Gastrocnemius medialis (tissue), 4 donors: ENCODE measurements at regions not wholly inside any gene's neighbourhood (a gene's known extent, or its start where the extent isn't known, plus 50 kb on each side); places are given as distances from the start of the nearest gene placed in this dataset.
"Not testable (repeated sequence)": the region's sequence is repeated elsewhere in the genome, so short reads cannot be mapped to it uniquely, and the experiment has no call there.

ENCODE experiments used
- ATAC-seq, 2 donors: fragments of 150-250 bp; one replicate each; pipeline ENCODE4 v1.9.1; 2016
- DNase-seq, 2 donors: peaks; one replicate each; pipeline ENCODE4 v3.0.0-alpha.2; 2019
- H3K27ac ChIP-seq, 4 donors: fragments of 200-600 bp; sonication (generic); 1 replicate in 1 of 4; 2 replicates in 3 of 4; pipeline ENCODE4 v1.5.1; 2016 to 2018; ENCODE audit warnings: mild to moderate bottlenecking in 2 of 4, moderate library complexity in 1 of 4
- H3K27me3 ChIP-seq, 3 donors: fragments of 200-600 bp; sonication (generic) in 2 of 3; 1 replicate in 1 of 3; 2 replicates in 2 of 3; pipeline versions ENCODE4 v1.5.1 to v1.6.0; 2016 to 2019; ENCODE audit warnings: mild to moderate bottlenecking in 1 of 3, moderate library complexity in 1 of 3
- H3K36me3 ChIP-seq, 2 donors: fragments of 200-600 bp; sonication (generic) in 1 of 2; one replicate each; pipeline ENCODE4 v1.5.1; 2017 to 2018
- H3K4me1 ChIP-seq, 2 donors: fragments of 200-600 bp; sonication (generic) in 1 of 2; one replicate each; pipeline ENCODE4 v1.5.1; 2016 to 2017; ENCODE audit warnings: mild to moderate bottlenecking in 2 of 2
- H3K4me3 ChIP-seq, 4 donors: fragments of 200-600 bp; sonication (generic) in 3 of 4; 1 replicate in 1 of 4; 2 replicates in 3 of 4; pipeline ENCODE4 v1.5.1; 2016 to 2019; ENCODE audit warnings: mild to moderate bottlenecking in 2 of 4
- H3K9me3 ChIP-seq, 3 donors: fragments of 200-600 bp; sonication (generic) in 2 of 3; 1 replicate in 1 of 3; 2 replicates in 2 of 3; pipeline ENCODE4 v1.5.1; 2016 to 2019
- POLR2A ChIP-seq, 2 donors: fragments of 450-650 bp; IDR thresholded peaks; one replicate each; pipeline ENCODE4 v1.6.1; 2017; ENCODE audit warnings: antibody characterized with exemption in 2 of 2, mild to moderate bottlenecking in 2 of 2, moderate library complexity in 2 of 2
- in situ Hi-C, 4 donors: fragments of 200-750 bp; cut with MboI; loops; one replicate each; pipeline versions ENCODE4 v1.15.0 to v1.8.0; 2017; ENCODE audit warnings: low sequenced_read_pairs in 4 of 4
- intact Hi-C: fragments of 100-400 bp; cut with DNase I; formaldehyde crosslinking; loops from one replicate; pipeline ENCODE4 v1.15.1; 2023; ENCODE audit warnings: low total_unique reads
- TF ChIP-seq, protein P1 (sequence below), 5 experiments: fragments of 450-650 bp in 3 of 5; fragments of 200-600 bp in 2 of 5; sonication (generic) in 2 of 5; IDR thresholded peaks in 4 of 5; conservative IDR thresholded peaks in 1 of 5; 1 replicate in 4 of 5; 2 replicates in 1 of 5; pipeline ENCODE4 v1.5.1; 2016 to 2019; ENCODE audit warnings: antibody characterized with exemption in 5 of 5, mild to moderate bottlenecking in 3 of 5, moderate library complexity in 3 of 5

DNA sequence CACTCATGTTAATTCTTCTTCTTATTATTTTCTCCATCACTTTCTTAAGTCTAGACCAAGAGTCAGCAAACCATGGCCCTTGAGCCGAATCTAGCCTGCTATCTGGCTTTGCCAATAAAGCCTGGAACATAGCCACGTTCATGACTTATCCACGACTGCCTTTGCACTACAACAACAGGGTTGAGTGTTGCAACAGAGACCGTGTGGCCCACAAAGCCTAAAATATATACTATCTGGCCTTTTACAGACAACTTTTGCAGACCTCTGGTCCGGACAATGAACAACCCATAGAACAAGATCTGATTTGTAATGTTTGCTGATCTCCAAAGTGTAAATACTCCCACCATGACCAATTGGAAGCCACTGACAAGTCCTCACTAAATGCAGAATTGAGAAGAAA lies 140.5 kb upstream of the CDYL start:
- peaks cover 16 to 19% of the 10 kb centered on the region in 2 donors for H3K4me1 ChIP-seq
- H3K4me3 ChIP-seq: no peak overlapping the region
- no peaks in the 10 kb centered on the region for H3K27me3 ChIP-seq
- in situ Hi-C loops: no loop called here
- no peak overlapping the region for H3K27ac ChIP-seq
- TF ChIP-seq, protein P1, sequence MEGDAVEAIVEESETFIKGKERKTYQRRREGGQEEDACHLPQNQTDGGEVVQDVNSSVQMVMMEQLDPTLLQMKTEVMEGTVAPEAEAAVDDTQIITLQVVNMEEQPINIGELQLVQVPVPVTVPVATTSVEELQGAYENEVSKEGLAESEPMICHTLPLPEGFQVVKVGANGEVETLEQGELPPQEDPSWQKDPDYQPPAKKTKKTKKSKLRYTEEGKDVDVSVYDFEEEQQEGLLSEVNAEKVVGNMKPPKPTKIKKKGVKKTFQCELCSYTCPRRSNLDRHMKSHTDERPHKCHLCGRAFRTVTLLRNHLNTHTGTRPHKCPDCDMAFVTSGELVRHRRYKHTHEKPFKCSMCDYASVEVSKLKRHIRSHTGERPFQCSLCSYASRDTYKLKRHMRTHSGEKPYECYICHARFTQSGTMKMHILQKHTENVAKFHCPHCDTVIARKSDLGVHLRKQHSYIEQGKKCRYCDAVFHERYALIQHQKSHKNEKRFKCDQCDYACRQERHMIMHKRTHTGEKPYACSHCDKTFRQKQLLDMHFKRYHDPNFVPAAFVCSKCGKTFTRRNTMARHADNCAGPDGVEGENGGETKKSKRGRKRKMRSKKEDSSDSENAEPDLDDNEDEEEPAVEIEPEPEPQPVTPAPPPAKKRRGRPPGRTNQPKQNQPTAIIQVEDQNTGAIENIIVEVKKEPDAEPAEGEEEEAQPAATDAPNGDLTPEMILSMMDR (IDR thresholded peaks at IDR 0.05 in 4 of 5, conservative IDR thresholded peaks at IDR 0.05 in 1 of 5): no peak
- no peak for TF ChIP-seq POLR2A (IDR thresholded peaks at IDR 0.05)
- ATAC-seq: no peak
- intact Hi-C loops: no loop called here
- no peaks in the 10 kb centered on the region for H3K36me3 ChIP-seq
- no peak for DNase-seq
- peaks cover 0 to 2% (median 0%) of the 10 kb centered on the region in 3 donors for H3K9me3 ChIP-seq

DNA sequence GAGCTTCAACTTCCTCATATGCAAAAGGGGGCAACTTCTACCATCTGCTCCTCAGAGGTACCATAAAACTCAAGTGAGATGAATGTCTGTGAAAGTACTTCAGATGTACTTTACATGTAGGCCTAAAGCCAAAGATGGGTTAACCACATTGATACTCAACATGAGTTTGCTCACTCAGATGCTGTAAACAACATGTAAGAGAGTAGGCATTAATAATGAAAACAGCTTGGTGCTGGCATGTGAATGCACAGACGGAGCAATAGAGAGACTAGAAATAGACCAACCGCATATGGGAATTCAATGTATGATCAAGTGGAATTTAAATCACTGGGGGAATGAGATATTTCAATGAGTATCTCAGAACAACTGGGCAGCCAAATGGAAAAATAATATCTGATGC lies 143.8 kb upstream of the CDYL start:
- Histone ChIP-seq H3K4me1 (peaks cover 16 to 17% of the 10 kb centered on the region in 2 donors), H3K27me3 (no peaks in the 10 kb centered on the region), H3K36me3 (no peaks in the 10 kb centered on the region), H3K9me3 (peaks cover 0 to 16% (median 6%) of the 10 kb centered on the region in 3 donors), H3K4me3 (no peak overlapping the region), H3K27ac (no peak overlapping the region)
- in situ Hi-C loops (no loop called here), intact Hi-C loops (no loop called here)
- ATAC-seq (no peak), DNase-seq (no peak)
- TF ChIP-seq POLR2A (IDR thresholded peaks at IDR 0.05): no peak
- TF ChIP-seq, protein P1 (IDR thresholded peaks at IDR 0.05 in 4 of 5, conservative IDR thresholded peaks at IDR 0.05 in 1 of 5): no peak

DNA sequence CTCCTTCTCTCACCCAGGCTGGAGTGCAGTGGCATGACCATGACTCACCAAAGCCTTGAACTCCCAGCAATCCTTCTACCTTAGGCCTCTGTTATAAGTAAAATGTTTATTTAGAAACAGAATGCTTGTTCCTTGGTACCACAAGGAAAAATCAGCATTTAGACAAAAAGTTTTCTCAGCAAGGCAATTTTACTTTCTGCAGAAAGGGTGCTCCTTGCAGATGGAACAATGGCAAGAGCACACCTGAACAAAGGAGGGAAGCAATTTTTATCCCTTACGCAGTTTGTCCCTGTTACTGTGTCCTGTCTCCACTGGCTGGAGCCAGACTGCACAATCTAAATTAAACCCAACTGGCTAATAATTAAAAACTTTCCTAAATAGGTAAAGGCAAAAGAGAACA lies 146.4 kb upstream of the CDYL start:
- H3K36me3 ChIP-seq, intact Hi-C loops, DNase-seq, in situ Hi-C loops, H3K27ac ChIP-seq, H3K27me3 ChIP-seq, H3K4me3 ChIP-seq, ATAC-seq, H3K4me1 ChIP-seq: not testable (repeated sequence)
- H3K9me3 ChIP-seq: peaks cover 0 to 16% (median 6%) of the 10 kb centered on the region in 3 donors

DNA sequence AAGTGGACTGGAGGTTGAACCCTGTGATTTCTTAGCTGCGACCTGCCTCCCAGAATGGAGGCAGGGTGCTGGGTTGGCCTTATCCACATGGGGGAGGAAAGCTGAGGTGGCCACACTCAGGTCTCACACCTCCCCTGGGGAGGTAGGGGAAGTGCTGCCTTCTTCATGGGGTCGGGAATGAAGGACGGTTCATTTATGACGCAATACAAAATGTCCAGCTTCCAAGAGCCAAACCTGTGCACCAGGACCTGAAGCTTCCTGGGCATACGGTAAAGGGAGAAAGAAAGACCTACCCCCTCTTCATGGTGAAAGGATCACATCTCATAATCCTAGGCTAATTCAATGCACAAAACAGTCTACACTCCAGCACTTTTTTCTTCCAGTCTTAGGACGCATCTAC lies 150.6 kb upstream of the CDYL start:
- Histone ChIP-seq H3K9me3 (peaks cover 0 to 12% (median 6%) of the 10 kb centered on the region in 3 donors), H3K27me3 (no peaks in the 10 kb centered on the region), H3K4me1 (no peaks in the 10 kb centered on the region), H3K36me3 (no peaks in the 10 kb centered on the region), H3K27ac (no peak overlapping the region), H3K4me3 (no peak overlapping the region)
- DNase-seq: no peak
- TF ChIP-seq, protein P1 (IDR thresholded peaks at IDR 0.05 in 4 of 5, conservative IDR thresholded peaks at IDR 0.05 in 1 of 5): no peak
- no peak for TF ChIP-seq POLR2A (IDR thresholded peaks at IDR 0.05)
- in situ Hi-C loops: no loop called here
- intact Hi-C loops: no loop called here
- ATAC-seq: no peak

DNA sequence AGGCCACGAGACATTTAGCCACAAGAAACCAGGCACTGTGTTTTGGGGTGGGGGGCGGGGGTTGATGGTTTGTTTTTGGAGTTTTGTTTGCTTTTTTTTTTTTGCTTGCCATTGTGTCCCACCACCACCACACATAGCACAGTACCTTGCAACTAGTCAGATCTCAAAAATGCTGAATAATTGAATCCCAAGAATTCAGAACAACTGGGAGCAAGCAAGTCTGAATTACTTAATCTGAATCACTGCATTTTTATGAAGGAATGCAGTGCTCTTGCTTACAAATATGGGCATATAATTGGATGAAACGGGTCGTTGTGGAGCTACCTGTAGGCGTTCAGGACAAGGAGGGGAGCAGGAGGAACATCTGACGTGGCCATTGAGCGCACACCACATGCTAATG lies 151.5 kb upstream of the CDYL start:
- Histone ChIP-seq H3K4me3 (no peak overlapping the region), H3K36me3 (no peaks in the 10 kb centered on the region), H3K4me1 (no peaks in the 10 kb centered on the region), H3K27ac (no peak overlapping the region), H3K9me3 (peaks cover 0 to 4% (median 2%) of the 10 kb centered on the region in 3 donors), H3K27me3 (no peaks in the 10 kb centered on the region)
- ATAC-seq (no peak), DNase-seq (no peak)
- in situ Hi-C loops (no loop called here), intact Hi-C loops (no loop called here)
- no peak for TF ChIP-seq POLR2A (IDR thresholded peaks at IDR 0.05)
- TF ChIP-seq, protein P1 (IDR thresholded peaks at IDR 0.05 in 4 of 5, conservative IDR thresholded peaks at IDR 0.05 in 1 of 5): no peak
